Thyroid gland (tissue), 4 donors: ENCODE measurements at regions not wholly inside any gene's neighbourhood (a gene's known extent, or its start where the extent isn't known, plus 50 kb on each side); places are given as distances from the start of the nearest gene placed in this dataset.

Experiments used
- DNase-seq, 2 donors: peaks; one replicate each; pipeline ENCODE4 v3.0.0-alpha.2; 2019
- H3K27ac ChIP-seq, 3 donors: fragments of 200-600 bp; sonication (generic); 1 replicate in 2 of 3; 2 replicates in 1 of 3; pipeline ENCODE4 v1.5.1; 2016 to 2019; ENCODE audit warnings: mild to moderate bottlenecking in 1 of 3, moderate library complexity in 1 of 3
- H3K27me3 ChIP-seq: fragments of 200-600 bp; sonication (generic); one replicate; pipeline ENCODE4 v1.5.1; 2019
- H3K36me3 ChIP-seq, 2 donors: fragments of 200-600 bp; sonication (generic); one replicate each; pipeline ENCODE4 v1.5.1; 2016 to 2019
- H3K4me1 ChIP-seq, 2 donors: fragments of 200-600 bp; sonication (generic); one replicate each; pipeline ENCODE4 v1.5.1; 2017 to 2019
- H3K4me3 ChIP-seq, 3 donors: fragments of 200-600 bp; sonication (generic); replicated peaks in 1 of 3; 1 replicate in 2 of 3; 2 replicates in 1 of 3; pipeline ENCODE4 v1.5.1; 2016; ENCODE audit warnings: mild to moderate bottlenecking in 1 of 3
- H3K9me3 ChIP-seq: fragments of 200-600 bp; sonication (generic); one replicate; pipeline ENCODE4 v1.5.1; 2017
- POLR2A ChIP-seq, 2 donors: fragments of 450-650 bp; IDR thresholded peaks; one replicate each; pipeline ENCODE4 v1.6.1; 2017; ENCODE audit warnings: antibody characterized with exemption in 2 of 2, mild to moderate bottlenecking in 2 of 2, moderate library complexity in 1 of 2
- WGBS, 2 donors: methylation state at CpG; one replicate each; pipeline ENCODE4 v1.1.5; 2017; 5-methylcytosine and 5-hydroxymethylcytosine counted together
- intact Hi-C: fragments of 100-400 bp; cut with DNase I; formaldehyde crosslinking; loops from one replicate; pipeline ENCODE4 v1.15.1; 2023
- TF ChIP-seq, protein P1 (sequence below), 6 experiments: fragments of 200-600 bp in 3 of 6; fragments of 450-650 bp in 3 of 6; sonication (generic) in 3 of 6; IDR thresholded peaks; one replicate each; pipeline ENCODE4 v1.5.1; 2016 to 2019; ENCODE audit warnings: antibody characterized with exemption in 6 of 6, mild to moderate bottlenecking in 2 of 6, inconsistent platforms in 1 of 6, moderate library complexity in 1 of 6

GRCh38 chr5:9790276-9790675 lies 160.1 kb upstream of the TAS2R1 start:
- Histone ChIP-seq H3K4me1 (peaks cover 7 to 18% of the 10 kb centered on the region in 2 donors), H3K36me3 (no peaks in the 10 kb centered on the region), H3K27ac (no peak overlapping the region), H3K9me3 (no peaks in the 10 kb centered on the region), H3K27me3 (no peaks in the 10 kb centered on the region), H3K4me3 (no peak overlapping the region)
- DNase-seq = no peak
- 84 to 85% methylated on average over 7 of the region's 7 CpGs for WGBS, 2 donors
- intact Hi-C loops = no loop called here
- TF ChIP-seq, protein P1, sequence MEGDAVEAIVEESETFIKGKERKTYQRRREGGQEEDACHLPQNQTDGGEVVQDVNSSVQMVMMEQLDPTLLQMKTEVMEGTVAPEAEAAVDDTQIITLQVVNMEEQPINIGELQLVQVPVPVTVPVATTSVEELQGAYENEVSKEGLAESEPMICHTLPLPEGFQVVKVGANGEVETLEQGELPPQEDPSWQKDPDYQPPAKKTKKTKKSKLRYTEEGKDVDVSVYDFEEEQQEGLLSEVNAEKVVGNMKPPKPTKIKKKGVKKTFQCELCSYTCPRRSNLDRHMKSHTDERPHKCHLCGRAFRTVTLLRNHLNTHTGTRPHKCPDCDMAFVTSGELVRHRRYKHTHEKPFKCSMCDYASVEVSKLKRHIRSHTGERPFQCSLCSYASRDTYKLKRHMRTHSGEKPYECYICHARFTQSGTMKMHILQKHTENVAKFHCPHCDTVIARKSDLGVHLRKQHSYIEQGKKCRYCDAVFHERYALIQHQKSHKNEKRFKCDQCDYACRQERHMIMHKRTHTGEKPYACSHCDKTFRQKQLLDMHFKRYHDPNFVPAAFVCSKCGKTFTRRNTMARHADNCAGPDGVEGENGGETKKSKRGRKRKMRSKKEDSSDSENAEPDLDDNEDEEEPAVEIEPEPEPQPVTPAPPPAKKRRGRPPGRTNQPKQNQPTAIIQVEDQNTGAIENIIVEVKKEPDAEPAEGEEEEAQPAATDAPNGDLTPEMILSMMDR (IDR thresholded peaks at IDR 0.05) = no peak
- TF ChIP-seq POLR2A (IDR thresholded peaks at IDR 0.05) = no peak

DNA sequence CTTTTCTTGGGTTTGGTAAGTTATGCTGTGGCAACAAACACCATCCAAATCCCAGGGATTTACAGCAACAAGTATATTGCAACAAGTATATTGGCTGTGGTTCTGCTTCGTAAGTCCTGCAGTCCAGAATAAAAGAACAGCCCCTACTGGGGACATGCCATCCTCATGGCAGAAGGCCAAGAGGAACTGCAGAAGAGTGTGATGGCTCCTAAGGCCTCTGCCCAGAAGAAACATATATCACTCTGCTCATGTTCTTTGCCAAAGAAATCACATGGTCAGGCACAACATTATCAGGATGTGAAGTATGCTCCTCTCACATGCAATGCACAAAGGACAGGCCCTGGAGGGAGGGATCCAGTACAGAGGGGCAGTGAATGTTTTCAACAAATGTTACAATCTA lies 159.6 kb upstream of the TAS2R1 start:
- H3K4me1 ChIP-seq = peaks cover 7 to 18% of the 10 kb centered on the region in 2 donors

GRCh38 chr5:9787861-9788600 lies 157.9 kb upstream of the TAS2R1 start:
- 72 to 84% methylated on average over 7 to 8 of the region's 8 CpGs for WGBS, 2 donors
- peaks cover 8 to 25% of the 10 kb centered on the region in 2 donors for H3K4me1 ChIP-seq

More for the DNA sequence above, 159.6 kb upstream of the TAS2R1 start:
- Histone ChIP-seq H3K27ac (no peak overlapping the region), H3K36me3 (no peaks in the 10 kb centered on the region), H3K9me3 (no peaks in the 10 kb centered on the region), H3K4me3 (no peak overlapping the region), H3K27me3 (no peaks in the 10 kb centered on the region)
- WGBS, 2 donors = 71 to 92% methylated on average over 1 of the region's 1 CpG
- DNase-seq = no peak
- TF ChIP-seq POLR2A (IDR thresholded peaks at IDR 0.05) = no peak
- TF ChIP-seq, protein P1 (IDR thresholded peaks at IDR 0.05) = no peak
- intact Hi-C loops = no loop called here

DNA sequence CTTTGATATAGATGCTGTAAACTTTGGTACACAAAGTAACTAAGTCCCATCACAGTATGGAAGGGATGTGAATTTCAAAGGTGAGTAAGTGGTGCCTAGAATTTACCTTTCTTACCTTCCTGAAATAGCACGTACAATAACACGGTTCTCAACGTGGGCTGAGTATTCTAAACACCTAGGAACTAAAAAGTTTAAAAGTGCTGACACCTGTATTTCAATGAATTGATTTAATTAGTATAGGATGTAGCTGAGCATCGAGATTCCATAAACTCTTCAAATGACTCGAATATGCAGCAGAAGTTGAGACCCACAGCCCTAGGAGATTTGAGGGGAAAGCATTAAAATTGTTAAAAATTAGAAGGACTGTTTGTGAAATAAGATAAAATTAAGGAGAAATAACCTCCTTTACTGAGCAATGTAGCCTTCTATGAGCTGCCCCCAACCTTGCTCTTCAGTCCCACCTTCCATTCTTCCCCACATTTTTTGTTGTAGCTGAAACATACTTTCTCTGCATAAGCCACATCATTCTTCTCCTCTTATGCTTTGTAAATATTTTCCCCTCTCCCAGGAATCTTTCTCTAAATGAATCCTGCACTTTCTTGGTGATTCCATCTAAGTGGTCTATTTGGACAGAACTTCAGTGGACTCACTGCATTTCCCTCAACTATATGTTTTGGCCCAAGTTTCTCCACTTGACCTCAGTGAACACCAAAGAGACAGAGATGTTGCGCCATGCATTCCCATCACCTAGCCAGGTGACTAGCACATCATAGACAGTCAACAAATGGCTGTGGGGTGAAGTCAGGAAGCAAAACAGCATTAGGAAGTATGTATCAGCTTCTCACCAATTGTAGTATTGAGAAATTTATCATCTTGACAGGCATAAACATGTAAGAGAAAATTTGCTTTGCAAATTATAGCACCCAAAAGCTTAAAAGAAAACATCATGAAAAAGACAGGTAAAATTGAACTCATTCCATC lies 156.5 kb upstream of the TAS2R1 start:
- no peak overlapping the region for H3K27ac ChIP-seq
- no peak for DNase-seq
- H3K36me3 ChIP-seq = no peaks in the 10 kb centered on the region
- H3K27me3 ChIP-seq = no peaks in the 10 kb centered on the region
- TF ChIP-seq, protein P1 (IDR thresholded peaks at IDR 0.05) = no peak
- intact Hi-C loops = no loop called here
- no peak overlapping the region for H3K4me3 ChIP-seq
- WGBS, 2 donors = 90 to 94% methylated on average over 6 of the region's 6 CpGs
- no peaks in the 10 kb centered on the region for H3K9me3 ChIP-seq
- peaks cover 3 to 24% of the 10 kb centered on the region in 2 donors for H3K4me1 ChIP-seq

More at GRCh38 chr5:9787861-9788600, 157.9 kb upstream of the TAS2R1 start:
- H3K27ac ChIP-seq = no peak overlapping the region
- no peaks in the 10 kb centered on the region for H3K9me3 ChIP-seq
- no peak overlapping the region for H3K4me3 ChIP-seq
- no peaks in the 10 kb centered on the region for H3K36me3 ChIP-seq
- H3K27me3 ChIP-seq = no peaks in the 10 kb centered on the region
- DNase-seq = no peak
- TF ChIP-seq, protein P1 (IDR thresholded peaks at IDR 0.05) = no peak
- no peak for TF ChIP-seq POLR2A (IDR thresholded peaks at IDR 0.05)
- intact Hi-C loops = no loop called here
